Liver (tissue), 7 donors: ENCODE measurements at regions not wholly inside any gene's neighbourhood (a gene's known extent, or its start where the extent isn't known, plus 50 kb on each side); places are given as distances from the start of the nearest gene placed in this dataset.

Experiments used
- DNase-seq: peaks from one replicate; pipeline ENCODE4 v3.0.0-alpha.2; 2017; ENCODE audit warnings: low spot score
- H3K27ac ChIP-seq, 2 donors: one replicate each; pipeline ENCODE4 v1.7.0; 2013; ENCODE audit warnings: inconsistent platforms in 2 of 2, low read length in 2 of 2, control low read depth in 1 of 2, low read depth in 1 of 2, mild to moderate bottlenecking in 1 of 2
- H3K27me3 ChIP-seq, 4 donors: one replicate each; pipeline versions ENCODE4 v1.6.1 to v1.7.0; 2013; ENCODE audit warnings: low read length in 3 of 4, inconsistent platforms in 1 of 4, mild to moderate bottlenecking in 1 of 4, moderate library complexity in 1 of 4; ENCODE audit not compliant: control insufficient read depth in 4 of 4, insufficient read depth in 4 of 4
- H3K36me3 ChIP-seq, 4 donors: one replicate each; pipeline versions ENCODE4 v1.6.1 to v1.7.0; 2013; ENCODE audit warnings: low read length in 3 of 4, mild to moderate bottlenecking in 3 of 4, low read depth in 1 of 4, moderate library complexity in 1 of 4; ENCODE audit not compliant: control insufficient read depth in 4 of 4, insufficient read depth in 3 of 4
- H3K4me1 ChIP-seq, 4 donors: one replicate each; pipeline versions ENCODE4 v1.6.1 to v1.7.0; 2013; ENCODE audit warnings: low read length in 3 of 4, mild to moderate bottlenecking in 3 of 4, moderate library complexity in 1 of 4; ENCODE audit not compliant: control insufficient read depth in 4 of 4, insufficient read depth in 4 of 4
- H3K4me3 ChIP-seq, 3 donors: one replicate each; pipeline versions ENCODE4 v1.6.1 to v1.7.0; 2013; ENCODE audit warnings: low read length in 3 of 3, control low read depth in 1 of 3, low read depth in 1 of 3, mild to moderate bottlenecking in 1 of 3
- H3K9ac ChIP-seq, 2 donors: one replicate each; pipeline ENCODE4 v1.7.0; 2013; ENCODE audit warnings: low read length in 2 of 2, mild to moderate bottlenecking in 2 of 2, moderate library complexity in 2 of 2, control low read depth in 1 of 2, low read depth in 1 of 2
- H3K9me3 ChIP-seq, 4 donors: one replicate each; pipeline versions ENCODE4 v1.6.1 to v1.7.0; 2013; ENCODE audit warnings: low read length in 3 of 4; ENCODE audit not compliant: control insufficient read depth in 4 of 4
- ATF3 ChIP-seq: IDR thresholded peaks from 2 replicates; pipeline ENCODE4 v1.6.1; 2016; ENCODE audit warnings: antibody characterized with exemption
- EGR1 ChIP-seq, 2 donors: IDR thresholded peaks; 2 replicates each; pipeline ENCODE4 v1.6.1; 2016 to 2018; ENCODE audit warnings: antibody characterized with exemption in 2 of 2, low read depth in 2 of 2
- FOXA1 ChIP-seq: IDR thresholded peaks from 2 replicates; pipeline ENCODE4 v1.6.1; 2016; ENCODE audit warnings: antibody characterized with exemption
- GABPA ChIP-seq, 2 donors: IDR thresholded peaks in 1 of 2; conservative IDR thresholded peaks in 1 of 2; 2 replicates each; pipeline ENCODE4 v1.6.1; 2016; ENCODE audit warnings: antibody characterized with exemption in 2 of 2, mild to moderate bottlenecking in 1 of 2, moderate library complexity in 1 of 2
- HNF4G ChIP-seq: IDR thresholded peaks from 2 replicates; pipeline ENCODE4 v1.6.1; 2016; ENCODE audit warnings: antibody characterized with exemption
- JUND ChIP-seq, 2 donors: IDR thresholded peaks; 2 replicates each; pipeline ENCODE4 v1.6.1; 2016; ENCODE audit warnings: antibody characterized with exemption in 2 of 2
- MAX ChIP-seq: IDR thresholded peaks from 2 replicates; pipeline ENCODE4 v1.6.1; 2016; ENCODE audit warnings: antibody characterized with exemption
- NR2F2 ChIP-seq: IDR thresholded peaks from 2 replicates; pipeline ENCODE4 v1.6.1; 2016; ENCODE audit warnings: antibody characterized with exemption
- RAD21 ChIP-seq, 2 donors: IDR thresholded peaks; 2 replicates each; pipeline ENCODE4 v1.6.1; 2016; ENCODE audit warnings: antibody characterized with exemption in 2 of 2, mild to moderate bottlenecking in 2 of 2
- SP1 ChIP-seq: IDR thresholded peaks from 2 replicates; pipeline ENCODE4 v1.6.1; 2018; ENCODE audit warnings: antibody characterized with exemption, mild to moderate bottlenecking
- TAF1 ChIP-seq: conservative IDR thresholded peaks from 2 replicates; pipeline ENCODE4 v1.6.1; 2016; ENCODE audit warnings: antibody characterized with exemption, mild to moderate bottlenecking
- WGBS: extraction: QIAGEN DNeasy Blood & Tissue Kit; methylation state at CpG from one replicate; pipeline ENCODE4 v1.1.7; 2013; 5-methylcytosine and 5-hydroxymethylcytosine counted together
- TF ChIP-seq, protein P1 (sequence below): IDR thresholded peaks from 2 replicates; pipeline ENCODE4 v1.6.1; 2016; ENCODE audit warnings: antibody characterized with exemption, mild to moderate bottlenecking
- TF ChIP-seq, protein P2 (sequence below): IDR thresholded peaks from 2 replicates; pipeline ENCODE4 v1.6.1; 2016; ENCODE audit warnings: antibody characterized with exemption
- donor health status: healthy.
- donor health status: healthy.
- donor health status: healthy.
- donor health status: healthy.

DNA sequence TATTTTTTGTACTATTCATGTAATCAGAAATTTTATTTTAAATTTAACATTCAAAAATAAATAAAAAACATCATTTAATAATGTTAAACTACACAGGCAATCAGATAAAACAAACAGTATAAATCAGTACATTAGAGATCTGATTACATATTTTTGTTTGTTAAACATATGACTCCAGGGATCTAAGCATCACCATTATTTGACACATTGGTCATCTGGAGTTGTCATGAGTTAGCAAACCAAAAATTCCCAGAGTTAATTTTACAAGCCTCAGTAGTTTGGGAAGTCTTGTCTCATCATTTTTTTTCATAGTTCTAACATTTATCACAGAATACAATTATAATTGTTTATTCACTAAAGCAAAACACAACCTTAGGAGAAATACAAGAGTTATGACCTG, 770.8 kb upstream of the SLITRK6 start:
- Histone ChIP-seq H3K27me3 (no peaks in the 10 kb centered on the region), H3K9ac (no peak overlapping the region), H3K36me3 (no peaks in the 10 kb centered on the region), H3K4me1 (no peaks in the 10 kb centered on the region), H3K9me3 (no peaks in the 10 kb centered on the region), H3K27ac (no peak overlapping the region), H3K4me3 (no peak overlapping the region)
- DNase-seq: no peak
- no peak for TF ChIP-seq TAF1
- TF ChIP-seq MAX: no peak
- TF ChIP-seq ATF3: no peak
- no peak for TF ChIP-seq JUND (IDR thresholded peaks at IDR 0.05)
- TF ChIP-seq GABPA (IDR thresholded peaks at IDR 0.05 in 1 of 2, conservative IDR thresholded peaks at IDR 0.05 in 1 of 2): no peak
- no peak for TF ChIP-seq HNF4G
- TF ChIP-seq EGR1 (IDR thresholded peaks at IDR 0.05; ENCODE audit: low read depth in 2 of 2): no peak

- Histone ChIP-seq H3K27ac (no peak overlapping the region), H3K4me1 (no peaks in the 10 kb centered on the region), H3K27me3 (no peaks in the 10 kb centered on the region), H3K9me3 (no peaks in the 10 kb centered on the region), H3K4me3 (no peak overlapping the region), H3K9ac (no peak overlapping the region), H3K36me3 (no peaks in the 10 kb centered on the region)
- no peak for DNase-seq
- TF ChIP-seq, protein P1, sequence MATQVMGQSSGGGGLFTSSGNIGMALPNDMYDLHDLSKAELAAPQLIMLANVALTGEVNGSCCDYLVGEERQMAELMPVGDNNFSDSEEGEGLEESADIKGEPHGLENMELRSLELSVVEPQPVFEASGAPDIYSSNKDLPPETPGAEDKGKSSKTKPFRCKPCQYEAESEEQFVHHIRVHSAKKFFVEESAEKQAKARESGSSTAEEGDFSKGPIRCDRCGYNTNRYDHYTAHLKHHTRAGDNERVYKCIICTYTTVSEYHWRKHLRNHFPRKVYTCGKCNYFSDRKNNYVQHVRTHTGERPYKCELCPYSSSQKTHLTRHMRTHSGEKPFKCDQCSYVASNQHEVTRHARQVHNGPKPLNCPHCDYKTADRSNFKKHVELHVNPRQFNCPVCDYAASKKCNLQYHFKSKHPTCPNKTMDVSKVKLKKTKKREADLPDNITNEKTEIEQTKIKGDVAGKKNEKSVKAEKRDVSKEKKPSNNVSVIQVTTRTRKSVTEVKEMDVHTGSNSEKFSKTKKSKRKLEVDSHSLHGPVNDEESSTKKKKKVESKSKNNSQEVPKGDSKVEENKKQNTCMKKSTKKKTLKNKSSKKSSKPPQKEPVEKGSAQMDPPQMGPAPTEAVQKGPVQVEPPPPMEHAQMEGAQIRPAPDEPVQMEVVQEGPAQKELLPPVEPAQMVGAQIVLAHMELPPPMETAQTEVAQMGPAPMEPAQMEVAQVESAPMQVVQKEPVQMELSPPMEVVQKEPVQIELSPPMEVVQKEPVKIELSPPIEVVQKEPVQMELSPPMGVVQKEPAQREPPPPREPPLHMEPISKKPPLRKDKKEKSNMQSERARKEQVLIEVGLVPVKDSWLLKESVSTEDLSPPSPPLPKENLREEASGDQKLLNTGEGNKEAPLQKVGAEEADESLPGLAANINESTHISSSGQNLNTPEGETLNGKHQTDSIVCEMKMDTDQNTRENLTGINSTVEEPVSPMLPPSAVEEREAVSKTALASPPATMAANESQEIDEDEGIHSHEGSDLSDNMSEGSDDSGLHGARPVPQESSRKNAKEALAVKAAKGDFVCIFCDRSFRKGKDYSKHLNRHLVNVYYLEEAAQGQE: no peak
- no peak for TF ChIP-seq FOXA1
- no peak for TF ChIP-seq EGR1 (IDR thresholded peaks at IDR 0.05; ENCODE audit: low read depth in 2 of 2)
- no peak for TF ChIP-seq NR2F2
- TF ChIP-seq GABPA (IDR thresholded peaks at IDR 0.05 in 1 of 2, conservative IDR thresholded peaks at IDR 0.05 in 1 of 2): no peak
- TF ChIP-seq HNF4G: no peak
- TF ChIP-seq SP1: no peak
- TF ChIP-seq RAD21 (IDR thresholded peaks at IDR 0.05): no peak
- TF ChIP-seq JUND (IDR thresholded peaks at IDR 0.05): no peak
- no peak for TF ChIP-seq ATF3
- TF ChIP-seq, protein P2, sequence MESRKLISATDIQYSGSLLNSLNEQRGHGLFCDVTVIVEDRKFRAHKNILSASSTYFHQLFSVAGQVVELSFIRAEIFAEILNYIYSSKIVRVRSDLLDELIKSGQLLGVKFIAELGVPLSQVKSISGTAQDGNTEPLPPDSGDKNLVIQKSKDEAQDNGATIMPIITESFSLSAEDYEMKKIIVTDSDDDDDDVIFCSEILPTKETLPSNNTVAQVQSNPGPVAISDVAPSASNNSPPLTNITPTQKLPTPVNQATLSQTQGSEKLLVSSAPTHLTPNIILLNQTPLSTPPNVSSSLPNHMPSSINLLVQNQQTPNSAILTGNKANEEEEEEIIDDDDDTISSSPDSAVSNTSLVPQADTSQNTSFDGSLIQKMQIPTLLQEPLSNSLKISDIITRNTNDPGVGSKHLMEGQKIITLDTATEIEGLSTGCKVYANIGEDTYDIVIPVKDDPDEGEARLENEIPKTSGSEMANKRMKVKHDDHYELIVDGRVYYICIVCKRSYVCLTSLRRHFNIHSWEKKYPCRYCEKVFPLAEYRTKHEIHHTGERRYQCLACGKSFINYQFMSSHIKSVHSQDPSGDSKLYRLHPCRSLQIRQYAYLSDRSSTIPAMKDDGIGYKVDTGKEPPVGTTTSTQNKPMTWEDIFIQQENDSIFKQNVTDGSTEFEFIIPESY: no peak
- WGBS: 37% methylated on average over 2 of the region's 2 CpGs
Observed at GRCh38 chr13:86572115-86572514, 772.9 kb upstream of the SLITRK6 start.
